Stimulated activated naive CD8-positive, alpha-beta T cell treated with anti-CD3 and anti-CD28 coated beads, Interleukin-15, Interleukin-2, amounts not matched to agents 100 ng/mL and 50 ng/mL, for 24 hours (primary cell): ENCODE measurements at regions not wholly inside any gene's neighbourhood (a gene's known extent, or its start where the extent isn't known, plus 50 kb on each side); places are given as distances from the start of the nearest gene placed in this dataset.
"Not testable (repeated sequence)": the region's sequence is repeated elsewhere in the genome, so short reads cannot be mapped to it uniquely, and the experiment has no call there.

ENCODE experiments used
- H3K27ac Mint-ChIP-seq: one replicate; pipeline ENCODE4 v1.8.0; 2021; ENCODE audit warnings: mild to moderate bottlenecking, mixed read lengths
- H3K27me3 Mint-ChIP-seq: one replicate; pipeline ENCODE4 v1.8.0; 2021; ENCODE audit warnings: mixed read lengths
- H3K36me3 Mint-ChIP-seq: one replicate; pipeline ENCODE4 v1.8.0; 2021; ENCODE audit warnings: low read depth, mixed read lengths
- H3K4me1 Mint-ChIP-seq: one replicate; pipeline ENCODE4 v1.8.0; 2021; ENCODE audit warnings: low read depth, mixed read lengths
- H3K4me3 Mint-ChIP-seq: one replicate; pipeline ENCODE4 v1.8.0; 2021; ENCODE audit warnings: mild to moderate bottlenecking, mixed read lengths
- H3K9me3 Mint-ChIP-seq: one replicate; pipeline ENCODE4 v1.8.0; 2021; ENCODE audit warnings: mixed read lengths

GRCh38 chr13:109959903-109960302 is 173.5 kb upstream of the IRS2 start:
- H3K27ac Mint-ChIP-seq: no peak overlapping the region
- peaks cover 7% of the 10 kb centered on the region for H3K9me3 Mint-ChIP-seq
- peaks cover 5% of the 10 kb centered on the region for H3K4me1 Mint-ChIP-seq
- no peak overlapping the region for H3K4me3 Mint-ChIP-seq
- peaks cover 12% of the 10 kb centered on the region for H3K27me3 Mint-ChIP-seq
- H3K36me3 Mint-ChIP-seq: no peaks in the 10 kb centered on the region

- peaks cover 6% of the 10 kb centered on the region for H3K27me3 Mint-ChIP-seq
- no peak overlapping the region for H3K4me3 Mint-ChIP-seq
Measured at GRCh38 chr13:109957875-109958274, 171.5 kb upstream of the IRS2 start.

GRCh38 chr13:109955598-109955997 is 169.2 kb upstream of the IRS2 start:
- no peaks in the 10 kb centered on the region for H3K4me1 Mint-ChIP-seq
- peaks cover 16% of the 10 kb centered on the region for H3K9me3 Mint-ChIP-seq
- peaks cover 4% of the 10 kb centered on the region for H3K27me3 Mint-ChIP-seq
- no peak overlapping the region for H3K27ac Mint-ChIP-seq
- no peak overlapping the region for H3K4me3 Mint-ChIP-seq
- H3K36me3 Mint-ChIP-seq: no peaks in the 10 kb centered on the region

More at GRCh38 chr13:109957875-109958274, 171.5 kb upstream of the IRS2 start:
- H3K36me3 Mint-ChIP-seq: no peaks in the 10 kb centered on the region
- peaks cover 11% of the 10 kb centered on the region for H3K9me3 Mint-ChIP-seq
- H3K27ac Mint-ChIP-seq: no peak overlapping the region
- no peaks in the 10 kb centered on the region for H3K4me1 Mint-ChIP-seq

GRCh38 chr13:109954441-109954840 is 168.1 kb upstream of the IRS2 start:
- H3K4me3 Mint-ChIP-seq: no peak overlapping the region
- peaks cover 16% of the 10 kb centered on the region for H3K9me3 Mint-ChIP-seq
- H3K36me3 Mint-ChIP-seq: no peaks in the 10 kb centered on the region
- H3K4me1 Mint-ChIP-seq: no peaks in the 10 kb centered on the region
- H3K27ac Mint-ChIP-seq: no peak overlapping the region
- no peaks in the 10 kb centered on the region for H3K27me3 Mint-ChIP-seq

GRCh38 chr13:109951491-109951890 is 165.1 kb upstream of the IRS2 start:
- peaks cover 9% of the 10 kb centered on the region for H3K9me3 Mint-ChIP-seq
- H3K27me3 Mint-ChIP-seq: no peaks in the 10 kb centered on the region
- no peaks in the 10 kb centered on the region for H3K36me3 Mint-ChIP-seq
- H3K4me3 Mint-ChIP-seq: no peak overlapping the region
- no peak overlapping the region for H3K27ac Mint-ChIP-seq
- H3K4me1 Mint-ChIP-seq: no peaks in the 10 kb centered on the region

- Mint-ChIP-seq H3K36me3 (no peaks in the 10 kb centered on the region), H3K4me3 (no peak overlapping the region), H3K27ac (no peak overlapping the region), H3K4me1 (no peaks in the 10 kb centered on the region), H3K9me3 (peaks cover 13% of the 10 kb centered on the region), H3K27me3 (no peaks in the 10 kb centered on the region)
Measured at GRCh38 chr13:109949397-109949796, 163.0 kb upstream of the IRS2 start.

GRCh38 chr13:109947006-109947405 is 160.6 kb upstream of the IRS2 start:
- no peak overlapping the region for H3K27ac Mint-ChIP-seq

GRCh38 chr13:109945206-109945960 is 159.0 kb upstream of the IRS2 start:
- H3K9me3 Mint-ChIP-seq: peaks cover 4% of the 10 kb centered on the region
- H3K36me3 Mint-ChIP-seq: no peaks in the 10 kb centered on the region
- H3K4me3 Mint-ChIP-seq: no peak overlapping the region
- no peaks in the 10 kb centered on the region for H3K27me3 Mint-ChIP-seq
- no peaks in the 10 kb centered on the region for H3K4me1 Mint-ChIP-seq
- no peak overlapping the region for H3K27ac Mint-ChIP-seq

More at GRCh38 chr13:109947006-109947405, 160.6 kb upstream of the IRS2 start:
- peaks cover 9% of the 10 kb centered on the region for H3K9me3 Mint-ChIP-seq
- H3K36me3 Mint-ChIP-seq: no peaks in the 10 kb centered on the region
- no peak overlapping the region for H3K4me3 Mint-ChIP-seq
- no peaks in the 10 kb centered on the region for H3K4me1 Mint-ChIP-seq
- H3K27me3 Mint-ChIP-seq: no peaks in the 10 kb centered on the region

GRCh38 chr13:109941951-109942350 is 155.6 kb upstream of the IRS2 start:
- Mint-ChIP-seq H3K36me3 (no peaks in the 10 kb centered on the region), H3K27ac (no peak overlapping the region), H3K4me3 (no peak overlapping the region), H3K27me3 (no peaks in the 10 kb centered on the region), H3K4me1 (no peaks in the 10 kb centered on the region), H3K9me3 (peaks cover 4% of the 10 kb centered on the region)

- H3K9me3 Mint-ChIP-seq: peaks cover 4% of the 10 kb centered on the region
- H3K36me3 Mint-ChIP-seq: no peaks in the 10 kb centered on the region
- H3K27me3 Mint-ChIP-seq: no peaks in the 10 kb centered on the region
- H3K4me3 Mint-ChIP-seq: no peak overlapping the region
- H3K4me1 Mint-ChIP-seq: no peaks in the 10 kb centered on the region
- no peak overlapping the region for H3K27ac Mint-ChIP-seq
Measured at GRCh38 chr13:109941221-109941620, 154.8 kb upstream of the IRS2 start.

- H3K27me3 Mint-ChIP-seq: no peaks in the 10 kb centered on the region
- no peaks in the 10 kb centered on the region for H3K4me1 Mint-ChIP-seq
- H3K36me3 Mint-ChIP-seq: no peaks in the 10 kb centered on the region
- peaks cover 3% of the 10 kb centered on the region for H3K9me3 Mint-ChIP-seq
- H3K27ac Mint-ChIP-seq: no peak overlapping the region
- no peak overlapping the region for H3K4me3 Mint-ChIP-seq
Measured at GRCh38 chr13:109940637-109941036, 154.3 kb upstream of the IRS2 start.

- no peaks in the 10 kb centered on the region for H3K4me1 Mint-ChIP-seq
- H3K36me3 Mint-ChIP-seq: no peaks in the 10 kb centered on the region
- no peak overlapping the region for H3K4me3 Mint-ChIP-seq
- no peaks in the 10 kb centered on the region for H3K9me3 Mint-ChIP-seq
- H3K27ac Mint-ChIP-seq: no peak overlapping the region
- no peaks in the 10 kb centered on the region for H3K27me3 Mint-ChIP-seq
Measured at GRCh38 chr13:109939838-109940237, 153.5 kb upstream of the IRS2 start.

GRCh38 chr13:109939180-109939579 is 152.8 kb upstream of the IRS2 start:
- no peaks in the 10 kb centered on the region for H3K27me3 Mint-ChIP-seq
- H3K36me3 Mint-ChIP-seq: no peaks in the 10 kb centered on the region
- no peak overlapping the region for H3K27ac Mint-ChIP-seq
- no peaks in the 10 kb centered on the region for H3K9me3 Mint-ChIP-seq
- no peaks in the 10 kb centered on the region for H3K4me1 Mint-ChIP-seq
- no peak overlapping the region for H3K4me3 Mint-ChIP-seq

GRCh38 chr13:109938255-109938936 is 152.0 kb upstream of the IRS2 start:
- Mint-ChIP-seq H3K4me1 (no peaks in the 10 kb centered on the region), H3K27ac (no peak overlapping the region), H3K9me3 (no peaks in the 10 kb centered on the region), H3K36me3 (no peaks in the 10 kb centered on the region), H3K27me3 (no peaks in the 10 kb centered on the region), H3K4me3 (no peak overlapping the region)

GRCh38 chr13:109934520-109934919 is 148.1 kb upstream of the IRS2 start:
- H3K27me3 Mint-ChIP-seq, H3K4me3 Mint-ChIP-seq, H3K4me1 Mint-ChIP-seq, H3K27ac Mint-ChIP-seq, H3K36me3 Mint-ChIP-seq, H3K9me3 Mint-ChIP-seq: not testable (repeated sequence)

- Mint-ChIP-seq H3K4me1 (no peaks in the 10 kb centered on the region), H3K4me3 (no peak overlapping the region), H3K9me3 (no peaks in the 10 kb centered on the region), H3K27me3 (no peaks in the 10 kb centered on the region), H3K36me3 (no peaks in the 10 kb centered on the region), H3K27ac (no peak overlapping the region)
Measured at GRCh38 chr13:109933476-109933875, 147.1 kb upstream of the IRS2 start.
